SK-N-SH (cell line): ENCODE measurements at regions not wholly inside any gene's neighbourhood (a gene's known extent, or its start where the extent isn't known, plus 50 kb on each side); places are given as distances from the start of the nearest gene placed in this dataset.

Experiments used
- CTCF ChIA-PET: fragments of 300-600, 350-600 bp; formaldehyde crosslinking; extraction: SDS; loops from one replicate; lab custom pipeline; 2021; lab: Yijun Ruan, JAX
- POLR2A ChIA-PET: fragments of 350-600 bp; sonication (Branson Sonifier 250); formaldehyde crosslinking; extraction: SDS; loops from one replicate; lab custom pipeline; 2020; ENCODE audit warnings: antibody characterized with exemption, inconsistent platforms; lab: Yijun Ruan, JAX
- DNase-seq: peaks from one replicate; pipeline ENCODE4 v3.0.0; 2012
- H2AFZ ChIP-seq: fragments of 200-600 bp; sonication (generic); 2 replicates; pipeline ENCODE4 v1.8.1; 2016; ENCODE audit warnings: antibody characterized with exemption, mild to moderate bottlenecking, low read depth
- H3F3A ChIP-seq: fragments of 200-600 bp; sonication (generic); replicated peaks from 2 replicates; pipeline ENCODE3; 2016; ENCODE audit warnings: antibody characterized with exemption, mild to moderate bottlenecking; ENCODE audit not compliant: insufficient read depth
- H3K27ac ChIP-seq, 2 experiments: fragments of 200-500 bp in 1 of 2; fragments of 200-600 bp in 1 of 2; sonication (Bioruptor generic) in 1 of 2; sonication (generic), shearing (Covaris generic) in 1 of 2; 2 replicates each; pipeline versions ENCODE4 v1.5.1 to v1.6.1; 2014 to 2016; ENCODE audit warnings: low read depth in 2 of 2, inconsistent platforms in 1 of 2, low read length in 1 of 2, mild to moderate bottlenecking in 1 of 2, mixed read lengths in 1 of 2
- H3K27me3 ChIP-seq: fragments of 200-600 bp; sonication (generic), shearing (Covaris generic); 2 replicates; pipeline ENCODE4 v1.6.1; 2016; ENCODE audit warnings: mixed run types; ENCODE audit not compliant: insufficient read depth
- H3K36me3 ChIP-seq, 2 experiments: fragments of 200-500 bp in 1 of 2; fragments of 200-600 bp in 1 of 2; sonication (Bioruptor generic) in 1 of 2; sonication (generic) in 1 of 2; replicated peaks in 1 of 2; 2 replicates each; pipeline versions ENCODE3 to v1.5.1; 2014 to 2016; ENCODE audit warnings: low read length in 1 of 2, mild to moderate bottlenecking in 1 of 2; ENCODE audit not compliant: insufficient read depth in 2 of 2, control insufficient read depth in 1 of 2
- H3K4me1 ChIP-seq, 2 experiments: fragments of 200-500 bp in 1 of 2; fragments of 200-600 bp in 1 of 2; sonication (Bioruptor generic) in 1 of 2; sonication (generic), shearing (Covaris generic) in 1 of 2; 2 replicates each; pipeline versions ENCODE4 v1.5.1 to v1.6.1; 2014 to 2016; ENCODE audit warnings: low read depth in 1 of 2, low read length in 1 of 2, mixed run types in 1 of 2; ENCODE audit not compliant: insufficient read depth in 2 of 2, control insufficient read depth in 1 of 2
- H3K4me2 ChIP-seq: fragments of 200-600 bp; sonication (generic), shearing (Covaris generic); 2 replicates; pipeline ENCODE4 v1.6.1; 2017; ENCODE audit warnings: mixed run types
- H3K4me3 ChIP-seq, 2 experiments: fragments of 200-500 bp in 1 of 2; fragments of 200-600 bp in 1 of 2; sonication (Bioruptor generic) in 1 of 2; sonication (generic), shearing (Covaris generic) in 1 of 2; 2 replicates each; pipeline versions ENCODE4 v1.5.1 to v1.8.1; 2014 to 2016; ENCODE audit warnings: low read depth in 2 of 2, inconsistent platforms in 1 of 2, low read length in 1 of 2, mild to moderate bottlenecking in 1 of 2, mixed read lengths in 1 of 2, moderate library complexity in 1 of 2
- H3K79me2 ChIP-seq: fragments of 200-600 bp; sonication (generic); 2 replicates; pipeline ENCODE4 v1.8.1; 2017; ENCODE audit warnings: mild to moderate bottlenecking; ENCODE audit not compliant: insufficient read depth
- H3K9ac ChIP-seq: fragments of 200-600 bp; sonication (generic); 2 replicates; pipeline ENCODE4 v1.6.1; 2017; ENCODE audit warnings: mixed run types
- H3K9me2 ChIP-seq: fragments of 200-600 bp; sonication (generic); 2 replicates; pipeline ENCODE4 v1.6.1; 2017; ENCODE audit warnings: mixed run types
- H3K9me3 ChIP-seq: fragments of 200-600 bp; sonication (generic); 2 replicates; pipeline ENCODE4 v1.6.1; 2017; ENCODE audit warnings: mixed run types, mild to moderate bottlenecking, moderate library complexity
- H4K20me1 ChIP-seq: fragments of 200-600 bp; sonication (generic); 2 replicates; pipeline ENCODE4 v1.6.1; 2017; ENCODE audit warnings: mild to moderate bottlenecking, mixed run types; ENCODE audit not compliant: insufficient read depth
- CTCF ChIP-seq: fragments of 200-600 bp; sonication (generic); IDR thresholded peaks from 2 replicates; pipeline ENCODE4 v1.6.1; 2017; ENCODE audit warnings: antibody characterized with exemption, mild to moderate bottlenecking, moderate library complexity
- EZH2phosphoT487 ChIP-seq: fragments of 200-600 bp; sonication (generic); IDR thresholded peaks from 2 replicates; pipeline ENCODE4 v1.6.1; 2017; ENCODE audit warnings: low read depth, mixed run types, mild to moderate bottlenecking, antibody characterized with exemption, moderate library complexity, borderline replicate concordance
- FOSL2 ChIP-seq: IDR thresholded peaks from 2 replicates; pipeline ENCODE4 v1.4.0; 2012; ENCODE audit warnings: low read depth, mild to moderate bottlenecking, moderate library complexity, borderline replicate concordance
- IRF3 ChIP-seq: fragments of 150-350 bp; IDR thresholded peaks from 2 replicates; pipeline ENCODE4 v1.6.1; 2016; ENCODE audit warnings: mild to moderate bottlenecking, low read depth, low read length
- JUND ChIP-seq: IDR thresholded peaks from 2 replicates; pipeline ENCODE4 v1.4.0; 2012
- MEF2A ChIP-seq: IDR thresholded peaks from 2 replicates; pipeline ENCODE4 v1.4.0; 2012; ENCODE audit warnings: low read depth, borderline replicate concordance
- MXI1 ChIP-seq: IDR thresholded peaks from 2 replicates; pipeline ENCODE4 v1.6.1; 2012; ENCODE audit warnings: mild to moderate bottlenecking, low read depth, low read length, improper control_type of control experiment
- NFIC ChIP-seq: IDR thresholded peaks from 2 replicates; pipeline ENCODE4 v1.4.0; 2012; ENCODE audit warnings: borderline replicate concordance
- PBX3 ChIP-seq: IDR thresholded peaks from 2 replicates; pipeline ENCODE4; 2012
- POLR2AphosphoS5 ChIP-seq: IDR thresholded peaks from 2 replicates; pipeline ENCODE4 v1.6.1; 2012; ENCODE audit warnings: low read depth, low read length
- RAD21 ChIP-seq: IDR thresholded peaks from 2 replicates; pipeline ENCODE4 v1.6.1; 2012; ENCODE audit warnings: mild to moderate bottlenecking, low read length
- RCOR1 ChIP-seq: fragments of 150-350 bp; IDR thresholded peaks from 2 replicates; pipeline ENCODE4 v1.6.1; 2017; ENCODE audit warnings: antibody characterized with exemption, low read length
- TAF1 ChIP-seq: IDR thresholded peaks from 2 replicates; pipeline ENCODE4 v1.6.1; 2012; ENCODE audit warnings: low read depth, mild to moderate bottlenecking, low read length, moderate library complexity, borderline replicate concordance
- TCF12 ChIP-seq: IDR thresholded peaks from 2 replicates; pipeline ENCODE4 v1.4.0; 2012
- TEAD4 ChIP-seq: IDR thresholded peaks from 2 replicates; pipeline ENCODE4 v1.4.0; 2012; ENCODE audit warnings: mild to moderate bottlenecking, borderline replicate concordance; ENCODE audit not compliant: insufficient read depth
- USF2 ChIP-seq: fragments of 150-350 bp; IDR thresholded peaks from 2 replicates; pipeline ENCODE4 v1.6.1; 2017; ENCODE audit warnings: antibody characterized with exemption, low read length, low read depth, borderline replicate concordance
- ZBTB33 ChIP-seq: IDR thresholded peaks from 2 replicates; pipeline ENCODE4 v1.4.0; 2012; ENCODE audit warnings: low read depth, borderline replicate concordance
- WGBS: methylation state at CpG from one replicate; pipeline ENCODE4 v1.1.6; 2017; ENCODE audit warnings: low lambda C conversion rate; 5-methylcytosine and 5-hydroxymethylcytosine counted together

- no peak for TF ChIP-seq ZBTB33
- TF ChIP-seq MXI1, result no peak
- TF ChIP-seq MEF2A, result no peak
- TF ChIP-seq NFIC, result no peak
Measured at GRCh38 chr2:103365071-103365470, 603.2 kb downstream of the TMEM182 start (continued).

- DNase-seq, result no peak
- WGBS, result 1% methylated on average over 4 of the region's 4 CpGs
- Histone ChIP-seq H3K9me2 (no peaks in the 10 kb centered on the region; the same call in 1 of the 2 replicates), H4K20me1 (no peaks in the 10 kb centered on the region), H3F3A (no peaks in the 10 kb centered on the region), H2AFZ (no peak overlapping the region), H3K4me2 (no peak overlapping the region), H3K4me3 (no peak overlapping the region), H3K4me1 (no peaks in the 10 kb centered on the region; a peak in 1 of 4 replicates), H3K9me3 (no peaks in the 10 kb centered on the region), H3K27me3 (no peaks in the 10 kb centered on the region; the same call in 1 of the 2 replicates), H3K9ac (no peak overlapping the region), H3K36me3 (no peaks in the 10 kb centered on the region), H3K79me2 (no peaks in the 10 kb centered on the region), H3K27ac (no peak overlapping the region)
- POLR2A ChIA-PET, result no interaction called here
- CTCF ChIA-PET, result no interaction called here
- TF ChIP-seq JUND (no peak), TCF12 (no peak), USF2 (no peak), ZBTB33 (no peak)
Measured at GRCh38 chr2:103367877-103368276, 606.0 kb downstream of the TMEM182 start.

- Histone ChIP-seq H3K36me3 (no peaks in the 10 kb centered on the region), H3K27me3 (no peaks in the 10 kb centered on the region), H3K4me1 (no peaks in the 10 kb centered on the region), H3K4me2 (no peak overlapping the region), H3K9me3 (no peaks in the 10 kb centered on the region), H2AFZ (no peak overlapping the region), H3K9me2 (no peaks in the 10 kb centered on the region), H3K9ac (no peak overlapping the region), H3K79me2 (no peaks in the 10 kb centered on the region), H3F3A (no peaks in the 10 kb centered on the region), H4K20me1 (no peaks in the 10 kb centered on the region), H3K4me3 (no peak overlapping the region), H3K27ac (no peak overlapping the region)
- POLR2A ChIA-PET, result no interaction called here
- CTCF ChIA-PET, result no interaction called here
- DNase-seq, result no peak
- 3% methylated on average over 3 of the region's 3 CpGs for WGBS
- no peak for TF ChIP-seq RAD21
- TF ChIP-seq CTCF, result no peak
- TF ChIP-seq TAF1, result no peak
- TF ChIP-seq IRF3, result no peak
- no peak for TF ChIP-seq TCF12
- TF ChIP-seq NFIC, result no peak
- TF ChIP-seq MEF2A, result no peak
- TF ChIP-seq TEAD4, result no peak
- no peak for TF ChIP-seq EZH2phosphoT487
- no peak for TF ChIP-seq POLR2AphosphoS5
- no peak for TF ChIP-seq JUND
- no peak for TF ChIP-seq PBX3
- TF ChIP-seq FOSL2, result no peak
- no peak for TF ChIP-seq RCOR1
Measured at GRCh38 chr2:103383541-103383940, 621.7 kb downstream of the TMEM182 start.
